Transverse colon (tissue), 3 donors: ENCODE measurements at regions not wholly inside any gene's neighbourhood (a gene's known extent, or its start where the extent isn't known, plus 50 kb on each side); places are given as distances from the start of the nearest gene placed in this dataset.

Experiments
- POLR2A ChIP-seq: fragments of 450-650 bp; IDR thresholded peaks from one replicate; pipeline ENCODE4 v1.6.1; 2016; ENCODE audit warnings: antibody characterized with exemption, mild to moderate bottlenecking, moderate library complexity
- TF ChIP-seq, protein P1 (sequence below), 5 experiments: fragments of 200-600 bp in 3 of 5; fragments of 450-650 bp in 2 of 5; sonication (generic) in 3 of 5; IDR thresholded peaks; 1 replicate in 2 of 5; 2 replicates in 3 of 5; pipeline ENCODE4 v1.5.1; 2016 to 2017; ENCODE audit warnings: antibody characterized with exemption in 5 of 5, inconsistent platforms in 3 of 5, mild to moderate bottlenecking in 2 of 5, moderate library complexity in 1 of 5

DNA sequence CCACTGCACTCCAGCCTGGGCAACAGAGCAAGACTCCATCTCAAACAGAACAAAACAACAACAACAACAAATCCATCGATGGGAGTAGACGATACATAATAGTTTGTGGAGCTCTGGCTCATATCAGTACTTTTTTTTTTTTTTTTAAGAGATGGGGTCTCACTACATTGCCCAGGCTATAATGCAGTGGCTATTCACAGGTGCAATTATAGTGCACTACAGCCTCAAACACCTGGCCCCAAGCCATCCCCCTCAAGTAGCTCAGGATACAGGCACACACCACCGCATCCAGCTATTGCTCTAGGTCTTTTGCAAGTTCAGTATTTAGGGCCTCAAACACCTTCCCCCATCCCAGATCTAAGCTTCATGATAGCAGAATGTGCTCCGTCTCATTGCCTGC is 110.6 kb downstream of the KATNIP start:
- TF ChIP-seq, protein P1, sequence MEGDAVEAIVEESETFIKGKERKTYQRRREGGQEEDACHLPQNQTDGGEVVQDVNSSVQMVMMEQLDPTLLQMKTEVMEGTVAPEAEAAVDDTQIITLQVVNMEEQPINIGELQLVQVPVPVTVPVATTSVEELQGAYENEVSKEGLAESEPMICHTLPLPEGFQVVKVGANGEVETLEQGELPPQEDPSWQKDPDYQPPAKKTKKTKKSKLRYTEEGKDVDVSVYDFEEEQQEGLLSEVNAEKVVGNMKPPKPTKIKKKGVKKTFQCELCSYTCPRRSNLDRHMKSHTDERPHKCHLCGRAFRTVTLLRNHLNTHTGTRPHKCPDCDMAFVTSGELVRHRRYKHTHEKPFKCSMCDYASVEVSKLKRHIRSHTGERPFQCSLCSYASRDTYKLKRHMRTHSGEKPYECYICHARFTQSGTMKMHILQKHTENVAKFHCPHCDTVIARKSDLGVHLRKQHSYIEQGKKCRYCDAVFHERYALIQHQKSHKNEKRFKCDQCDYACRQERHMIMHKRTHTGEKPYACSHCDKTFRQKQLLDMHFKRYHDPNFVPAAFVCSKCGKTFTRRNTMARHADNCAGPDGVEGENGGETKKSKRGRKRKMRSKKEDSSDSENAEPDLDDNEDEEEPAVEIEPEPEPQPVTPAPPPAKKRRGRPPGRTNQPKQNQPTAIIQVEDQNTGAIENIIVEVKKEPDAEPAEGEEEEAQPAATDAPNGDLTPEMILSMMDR (IDR thresholded peaks at IDR 0.05) = no peak
- TF ChIP-seq POLR2A = no peak
